ENCODE measurements at regions not wholly inside any gene's neighbourhood (a gene's known extent, or its start where the extent isn't known, plus 50 kb on each side); places are given as distances from the start of the nearest gene placed in this dataset.
"Not testable (repeated sequence)": the region's sequence is repeated elsewhere in the genome, so short reads cannot be mapped to it uniquely, and the experiment has no call there.

GRCh38 chr5:96114736-96115135 lies 153.1 kb upstream of the ELL2 start:
- TF ChIP-seq, protein P1, sequence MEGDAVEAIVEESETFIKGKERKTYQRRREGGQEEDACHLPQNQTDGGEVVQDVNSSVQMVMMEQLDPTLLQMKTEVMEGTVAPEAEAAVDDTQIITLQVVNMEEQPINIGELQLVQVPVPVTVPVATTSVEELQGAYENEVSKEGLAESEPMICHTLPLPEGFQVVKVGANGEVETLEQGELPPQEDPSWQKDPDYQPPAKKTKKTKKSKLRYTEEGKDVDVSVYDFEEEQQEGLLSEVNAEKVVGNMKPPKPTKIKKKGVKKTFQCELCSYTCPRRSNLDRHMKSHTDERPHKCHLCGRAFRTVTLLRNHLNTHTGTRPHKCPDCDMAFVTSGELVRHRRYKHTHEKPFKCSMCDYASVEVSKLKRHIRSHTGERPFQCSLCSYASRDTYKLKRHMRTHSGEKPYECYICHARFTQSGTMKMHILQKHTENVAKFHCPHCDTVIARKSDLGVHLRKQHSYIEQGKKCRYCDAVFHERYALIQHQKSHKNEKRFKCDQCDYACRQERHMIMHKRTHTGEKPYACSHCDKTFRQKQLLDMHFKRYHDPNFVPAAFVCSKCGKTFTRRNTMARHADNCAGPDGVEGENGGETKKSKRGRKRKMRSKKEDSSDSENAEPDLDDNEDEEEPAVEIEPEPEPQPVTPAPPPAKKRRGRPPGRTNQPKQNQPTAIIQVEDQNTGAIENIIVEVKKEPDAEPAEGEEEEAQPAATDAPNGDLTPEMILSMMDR (IDR thresholded peaks at IDR 0.05; ENCODE audit: control extremely low read depth, extremely low read depth, low read depth, missing control alignments) = no peak
- ChIA-PET POLR2A (no interaction called here), CTCF (interaction anchor here (0.6 to 2.1 kb wide), 4 partner anchors 20 to 117 kb away, joined by 3 to 7 read pairs (median 4); no protein-coding TSS in a partner anchor)
- DNase-seq (ENCODE audit: extremely low spot score) = no peak

DNA sequence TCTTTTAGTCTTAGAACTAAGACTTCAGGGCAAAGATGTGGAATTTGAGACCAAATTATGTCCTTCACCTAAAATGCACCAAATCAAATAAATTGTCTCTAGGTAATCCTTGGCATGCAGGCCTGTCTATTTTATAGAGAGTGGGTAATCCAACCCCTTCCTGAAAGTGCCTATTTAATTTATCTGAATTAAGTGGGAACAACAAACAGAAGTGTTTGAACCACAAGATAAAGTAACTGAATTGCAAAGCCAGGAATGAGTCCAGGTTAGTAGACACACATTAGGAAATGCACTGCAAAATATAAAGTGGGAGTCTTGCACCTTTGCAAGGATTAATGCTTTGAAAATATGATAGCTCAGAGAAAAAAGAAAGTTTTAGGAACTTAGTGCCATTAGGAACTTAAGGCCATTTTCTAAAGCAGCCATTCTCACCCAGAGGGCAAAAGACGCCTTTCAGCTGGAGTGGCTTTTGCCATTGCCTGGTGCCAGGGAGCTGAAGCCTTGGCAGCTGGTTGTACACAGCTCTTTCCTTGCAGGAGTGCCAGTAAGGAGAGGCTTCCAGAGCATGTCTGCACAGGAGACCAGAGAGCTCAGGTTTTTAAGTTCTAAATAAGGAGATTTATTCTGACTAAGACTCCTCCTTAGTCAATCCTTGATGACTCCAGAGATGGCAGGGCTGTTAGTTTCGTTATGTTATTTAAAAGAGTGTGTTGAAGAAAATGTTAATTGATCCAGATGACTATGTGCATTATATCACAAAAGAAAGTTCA lies 151.7 kb upstream of the ELL2 start:
- ChIA-PET POLR2A (no interaction called here), CTCF (no interaction called here)
- no peak for DNase-seq (ENCODE audit: extremely low spot score)
- TF ChIP-seq, protein P1 (IDR thresholded peaks at IDR 0.05; ENCODE audit: control extremely low read depth, extremely low read depth, low read depth, missing control alignments) = no peak

DNA sequence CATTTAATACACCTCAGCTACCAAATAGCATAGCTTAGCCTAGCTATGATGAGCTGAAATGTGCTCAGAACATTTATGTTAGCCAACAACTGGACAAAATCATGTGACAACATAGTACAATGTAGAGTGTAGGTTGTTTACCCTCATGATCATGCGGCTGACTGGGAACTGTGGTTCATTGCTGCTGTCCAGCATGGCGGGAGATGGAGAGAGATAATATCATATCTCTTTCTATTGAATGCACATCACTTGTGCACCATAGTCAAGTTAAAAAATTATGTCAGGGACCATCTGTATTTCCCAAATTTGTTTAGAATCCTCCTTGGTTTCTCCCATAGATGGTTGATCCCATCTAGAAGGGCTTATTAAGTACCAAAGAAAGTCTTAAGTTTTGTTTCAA lies 151.1 kb upstream of the ELL2 start:
- TF ChIP-seq, protein P1 (IDR thresholded peaks at IDR 0.05; ENCODE audit: control extremely low read depth, extremely low read depth, low read depth, missing control alignments) = no peak
- ChIA-PET POLR2A (no interaction called here), CTCF (interaction anchor here (0.9 kb wide), 1 partner anchor 15 kb away, joined by 3 read pairs; no protein-coding TSS in a partner anchor)
- no peak for DNase-seq (ENCODE audit: extremely low spot score)

- TF ChIP-seq, protein P1 (IDR thresholded peaks at IDR 0.05; ENCODE audit: control extremely low read depth, extremely low read depth, low read depth, missing control alignments) = no peak
- no peak for DNase-seq (ENCODE audit: extremely low spot score)
- ChIA-PET CTCF (interaction anchor here (0.9 to 2.1 kb wide), 2 partner anchors 15 kb away, joined by 3 to 7 read pairs; no protein-coding TSS in a partner anchor), POLR2A (no interaction called here)
These were observed 150.5 kb upstream of the ELL2 start for GRCh38 chr5:96112123-96112670.

GRCh38 chr5:96111080-96111756 lies 149.6 kb upstream of the ELL2 start:
- TF ChIP-seq, protein P1 (IDR thresholded peaks at IDR 0.05; ENCODE audit: control extremely low read depth, extremely low read depth, low read depth, missing control alignments) = no peak
- ChIA-PET POLR2A (no interaction called here), CTCF (interaction anchor here (0.7 to 2.1 kb wide), 2 partner anchors 16 to 211 kb away, joined by 3 to 7 read pairs; no protein-coding TSS in a partner anchor)
- DNase-seq (ENCODE audit: extremely low spot score) = no peak

DNA sequence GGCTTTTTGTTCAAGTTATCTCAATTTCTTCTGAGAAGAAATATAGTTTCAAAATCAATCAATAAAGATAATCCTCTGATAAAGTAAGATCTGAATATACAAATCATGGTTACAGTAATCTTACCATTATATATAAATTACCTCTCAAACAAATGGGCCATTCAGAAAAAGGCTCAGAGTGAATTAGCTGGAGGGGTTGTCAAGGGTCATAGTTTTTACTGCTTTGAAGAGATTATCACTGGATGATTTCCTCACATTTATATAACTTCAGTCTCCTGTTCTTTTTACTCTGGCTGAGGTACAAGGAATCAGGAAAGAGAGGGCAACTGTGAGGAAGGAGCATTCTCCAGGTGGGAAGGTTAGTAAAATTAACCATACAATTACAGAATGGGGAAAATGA lies 148.6 kb upstream of the ELL2 start:
- POLR2A ChIA-PET = no interaction called here
- TF ChIP-seq, protein P1 (IDR thresholded peaks at IDR 0.05; ENCODE audit: control extremely low read depth, extremely low read depth, low read depth, missing control alignments) = no peak
- CTCF ChIA-PET = interaction anchor here (0.7 to 2.1 kb wide), 2 partner anchors 17 to 212 kb away, joined by 3 to 7 read pairs; no protein-coding TSS in a partner anchor
- DNase-seq (ENCODE audit: extremely low spot score) = no peak

DNA sequence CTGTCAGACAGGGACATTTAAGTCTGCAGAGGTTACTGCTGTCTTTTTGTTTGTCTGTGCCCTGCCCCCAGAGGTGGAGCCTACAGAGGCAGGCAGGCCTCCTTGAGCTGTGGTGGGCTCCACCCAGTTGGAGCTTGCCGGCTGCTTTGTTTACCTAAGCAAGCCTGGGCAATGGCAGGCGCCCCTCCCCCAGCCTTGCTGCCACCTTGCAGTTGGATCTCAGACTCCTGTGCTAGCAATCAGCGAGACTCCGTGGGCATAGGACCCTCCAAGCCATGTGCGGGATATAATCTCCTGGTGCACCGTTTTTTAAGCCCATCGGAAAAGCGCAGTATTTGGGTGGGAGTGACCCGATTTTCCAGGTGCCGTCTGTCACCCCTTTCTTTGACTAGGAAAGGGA lies 147.0 kb upstream of the ELL2 start:
- POLR2A ChIA-PET; DNase-seq (ENCODE audit: extremely low spot score); CTCF ChIA-PET: not testable (repeated sequence)

- POLR2A ChIA-PET; CTCF ChIA-PET; DNase-seq (ENCODE audit: extremely low spot score): not testable (repeated sequence)
These were observed 142.2 kb upstream of the ELL2 start for GRCh38 chr5:96103829-96104228.
